ENCODE measurements at regions not wholly inside any gene's neighbourhood (a gene's known extent, or its start where the extent isn't known, plus 50 kb on each side); places are given as distances from the start of the nearest gene placed in this dataset.
"Not testable (repeated sequence)": the region's sequence is repeated elsewhere in the genome, so short reads cannot be mapped to it uniquely, and the experiment has no call there.

GRCh38 chr6:97347111-97347510 is 64.1 kb upstream of the MMS22L start:
- DNase-seq: no peak

GRCh38 chr6:97361286-97361685 is 78.3 kb upstream of the MMS22L start:
- DNase-seq: no peak

- no peak for DNase-seq
These were observed 81.3 kb upstream of the MMS22L start for GRCh38 chr6:97364327-97364726.

- DNase-seq: not testable (repeated sequence)
These were observed 99.1 kb upstream of the MMS22L start for GRCh38 chr6:97382071-97382470.

- DNase-seq: no peak
These were observed 109.7 kb upstream of the MMS22L start for GRCh38 chr6:97392735-97393134.

GRCh38 chr6:97394160-97394748 is 111.2 kb upstream of the MMS22L start:
- DNase-seq: peak; percentile 40

GRCh38 chr6:97396880-97397279 is 113.9 kb upstream of the MMS22L start:
- DNase-seq: no peak

- no peak for DNase-seq
These were observed 116.2 kb upstream of the MMS22L start for GRCh38 chr6:97399208-97399607.

- no peak for DNase-seq
These were observed 118.5 kb upstream of the MMS22L start for GRCh38 chr6:97401533-97401932.

GRCh38 chr6:97405818-97406409 is 122.9 kb upstream of the MMS22L start:
- no peak for DNase-seq

GRCh38 chr6:97406633-97407032 is 123.6 kb upstream of the MMS22L start:
- DNase-seq: no peak

- DNase-seq: no peak
These were observed 128.6 kb upstream of the MMS22L start for GRCh38 chr6:97411610-97412009.

GRCh38 chr6:97412511-97412910 is 129.5 kb upstream of the MMS22L start:
- DNase-seq: no peak

- DNase-seq: no peak
These were observed 139.2 kb upstream of the MMS22L start for GRCh38 chr6:97422171-97422570.

- DNase-seq: no peak
These were observed 140.2 kb upstream of the MMS22L start for GRCh38 chr6:97423190-97423589.

GRCh38 chr6:97427648-97428047 is 144.6 kb upstream of the MMS22L start:
- DNase-seq: no peak

GRCh38 chr6:97437087-97437486 is 154.1 kb upstream of the MMS22L start:
- DNase-seq: no peak

GRCh38 chr6:97438011-97438671 is 155.1 kb upstream of the MMS22L start:
- DNase-seq: no peak

GRCh38 chr6:97440590-97441176 is 157.7 kb upstream of the MMS22L start:
- no peak for DNase-seq

- DNase-seq: no peak
These were observed 160.5 kb upstream of the MMS22L start for GRCh38 chr6:97443408-97444080.

GRCh38 chr6:97445407-97445806 is 162.4 kb upstream of the MMS22L start:
- DNase-seq: no peak

GRCh38 chr6:97449444-97449966 is 166.5 kb upstream of the MMS22L start:
- DNase-seq: no peak

GRCh38 chr6:97450087-97450486 is 167.1 kb upstream of the MMS22L start:
- no peak for DNase-seq
